ENCODE measurements at regions not wholly inside any gene's neighbourhood (a gene's known extent, or its start where the extent isn't known, plus 50 kb on each side); places are given as distances from the start of the nearest gene placed in this dataset.

GRCh38 chr4:147428583-147428982 lies 52.3 kb upstream of the EDNRA start:
- Histone ChIP-seq H3K27me3 (no peaks in the 10 kb centered on the region), H3K36me3 (no peaks in the 10 kb centered on the region), H3K4me1 (no peaks in the 10 kb centered on the region), H3K9me3 (no peaks in the 10 kb centered on the region), H3K4me3 (no peak overlapping the region), H3K27ac (no peak overlapping the region)
- no peak for FAIRE-seq
- WGBS, 2 donors = 71 to 84% methylated on average over 4 of the region's 4 CpGs
- no peak for TF ChIP-seq CTCF (IDR thresholded peaks at IDR 0.05)
- intact Hi-C loops (cut with DNase I) = no loop called here
- no peak for ATAC-seq
- DNase-seq = no peak

DNA sequence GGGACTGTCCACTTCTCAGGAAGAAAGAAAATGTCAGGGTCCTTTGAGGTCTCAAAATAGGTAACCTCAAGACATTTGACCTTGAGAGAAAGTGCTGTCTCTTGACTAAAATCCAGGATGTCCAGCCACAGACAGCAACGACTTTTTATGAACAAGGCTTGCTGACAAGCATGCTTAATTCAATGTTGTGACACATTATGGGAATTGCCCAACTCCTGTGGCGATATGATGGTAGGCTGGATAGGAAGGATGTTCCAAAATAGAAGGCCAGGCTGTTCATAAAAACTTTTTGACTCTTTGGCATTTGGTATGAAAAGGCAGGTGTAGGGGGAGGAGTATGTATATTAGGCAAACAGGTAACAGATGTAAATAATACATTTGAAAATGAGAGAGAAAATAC lies 50.8 kb upstream of the EDNRA start:
- WGBS, 2 donors = 56% methylated on average over 2 of the region's 2 CpGs
- intact Hi-C loops (cut with DNase I) = no loop called here
- H3K4me1 ChIP-seq = no peaks in the 10 kb centered on the region
- no peaks in the 10 kb centered on the region for H3K27me3 ChIP-seq
- no peak for ATAC-seq
- H3K36me3 ChIP-seq = no peaks in the 10 kb centered on the region
- no peak for TF ChIP-seq CTCF (IDR thresholded peaks at IDR 0.05)
- no peaks in the 10 kb centered on the region for H3K9me3 ChIP-seq
- DNase-seq = no peak
- no peak for FAIRE-seq
- H3K4me3 ChIP-seq = no peak overlapping the region
- H3K27ac ChIP-seq = no peak overlapping the region

Small RNA genes lying in the stretch of these regions (microRNA-seq; reads per million reads assigned to microRNA genes)
- 0 reads per million in 2 donors for gene MIR548G

Measured in pancreas (tissue), 10 donors.